SK-N-SH treated with all-trans-retinoic acid at 6 μM for 48 hours (cell line): ENCODE measurements at regions not wholly inside any gene's neighbourhood (a gene's known extent, or its start where the extent isn't known, plus 50 kb on each side); places are given as distances from the start of the nearest gene placed in this dataset.

ENCODE experiments used
- ATAC-seq: fragments of 200-7000 bp; cut with Tn5 transposase; 3 replicates; pipeline ENCODE4 v1.9.1; 2020; ENCODE audit warnings: mild to moderate bottlenecking, moderate library complexity
- ARNTL ChIP-seq: fragments of 450-650 bp; formaldehyde crosslinking; IDR thresholded peaks from 2 replicates; pipeline ENCODE4 v1.5.0; 2020; ENCODE audit warnings: low read depth, mild to moderate bottlenecking, moderate library complexity, borderline replicate concordance
- BACH2 ChIP-seq: fragments of 250-450 bp; sonication (Bioruptor Pico); IDR thresholded peaks from 2 replicates; pipeline ENCODE4 v1.9.0; 2021; ENCODE audit warnings: mild to moderate bottlenecking, borderline replicate concordance
- CSDC2 ChIP-seq: fragments of 250-450 bp; sonication (Bioruptor Pico); IDR thresholded peaks from 2 replicates; pipeline ENCODE4 v1.5.0; 2020; ENCODE audit warnings: mild to moderate bottlenecking, moderate library complexity
- CSRNP3 ChIP-seq: fragments of 250-450 bp; sonication (Bioruptor Pico); IDR thresholded peaks from 2 replicates; pipeline ENCODE4 v1.5.1; 2021; ENCODE audit warnings: mild to moderate bottlenecking, moderate library complexity
- ESRRG ChIP-seq: fragments of 250-450 bp; sonication (Bioruptor Pico); IDR thresholded peaks from 2 replicates; pipeline ENCODE4 v1.6.1; 2021; ENCODE audit warnings: mild to moderate bottlenecking
- GLIS3 ChIP-seq: fragments of 250-450 bp; sonication (Bioruptor Pico); IDR thresholded peaks from 2 replicates; pipeline ENCODE4 v1.5.0; 2020; ENCODE audit warnings: mild to moderate bottlenecking, moderate library complexity
- ISL1 ChIP-seq: fragments of 250-450 bp; sonication (Bioruptor Pico); IDR thresholded peaks from 2 replicates; pipeline ENCODE4 v2.1.2; 2022; ENCODE audit warnings: mild to moderate bottlenecking, moderate library complexity
- OSR1 ChIP-seq: fragments of 250-450 bp; sonication (Bioruptor Pico); IDR thresholded peaks from 2 replicates; pipeline ENCODE4 v1.8.0; 2022; ENCODE audit warnings: moderate library complexity, mild to moderate bottlenecking, inconsistent platforms
- PPARA ChIP-seq: fragments of 250-450 bp; sonication (Bioruptor Pico); IDR thresholded peaks from 2 replicates; pipeline ENCODE4 v1.5.0; 2020; ENCODE audit warnings: mild to moderate bottlenecking, borderline replicate concordance
- RARB ChIP-seq: fragments of 250-450 bp; sonication (Bioruptor Pico); IDR thresholded peaks from 2 replicates; pipeline ENCODE4 v1.8.0; 2021; ENCODE audit warnings: mild to moderate bottlenecking, moderate library complexity
- SNAI2 ChIP-seq: fragments of 250-450 bp; sonication (Bioruptor Pico); IDR thresholded peaks from 2 replicates; pipeline ENCODE4 v1.5.0; 2020; ENCODE audit warnings: mild to moderate bottlenecking, moderate library complexity
- TCF4 ChIP-seq: fragments of 250-450 bp; sonication (Bioruptor Pico); IDR thresholded peaks from 2 replicates; pipeline ENCODE4 v1.8.0; 2021; ENCODE audit warnings: mild to moderate bottlenecking, moderate library complexity, borderline replicate concordance
- TOX ChIP-seq: fragments of 250-450 bp; sonication (Bioruptor Pico); IDR thresholded peaks from 2 replicates; pipeline ENCODE4 v1.8.0; 2021; ENCODE audit warnings: mild to moderate bottlenecking, moderate library complexity, borderline replicate concordance
- ZC3H10 ChIP-seq: fragments of 250-450 bp; sonication (Bioruptor Pico); IDR thresholded peaks from 2 replicates; pipeline ENCODE4 v1.5.1; 2021; ENCODE audit warnings: mild to moderate bottlenecking, moderate library complexity
- ZFP3 ChIP-seq: fragments of 250-450 bp; sonication (Bioruptor Pico); IDR thresholded peaks from 2 replicates; pipeline ENCODE4 v1.5.0; 2020; ENCODE audit warnings: mild to moderate bottlenecking, moderate library complexity
- ZFP30 ChIP-seq: fragments of 450-650 bp; formaldehyde crosslinking; IDR thresholded peaks from 2 replicates; pipeline ENCODE4 v1.5.0; 2022; ENCODE audit warnings: mild to moderate bottlenecking, moderate library complexity
- ZNF565 ChIP-seq: fragments of 450-650 bp; formaldehyde crosslinking; conservative IDR thresholded peaks from 2 replicates; pipeline ENCODE4 v1.5.0; 2020; ENCODE audit warnings: low read depth, mild to moderate bottlenecking, moderate library complexity
- ZNF70 ChIP-seq: fragments of 450-650 bp; formaldehyde crosslinking; IDR thresholded peaks from 2 replicates; pipeline ENCODE4 v1.5.0; 2020; ENCODE audit warnings: mild to moderate bottlenecking, moderate library complexity
- ZNF8 ChIP-seq: fragments of 450-650 bp; formaldehyde crosslinking; IDR thresholded peaks from 2 replicates; pipeline ENCODE4 v1.5.0; 2020; ENCODE audit warnings: mild to moderate bottlenecking, moderate library complexity
- TF ChIP-seq, protein P1 (sequence below): fragments of 250-450 bp; sonication (Bioruptor Pico); IDR thresholded peaks from 2 replicates; pipeline ENCODE4 v1.5.0; 2020; ENCODE audit warnings: mild to moderate bottlenecking, moderate library complexity
- TF ChIP-seq, protein P2 (sequence below): fragments of 250-450 bp; sonication (Bioruptor Pico); IDR thresholded peaks from 2 replicates; pipeline ENCODE4 v1.5.1; 2020; ENCODE audit warnings: low read depth, mild to moderate bottlenecking, moderate library complexity
- TF ChIP-seq, protein P3 (sequence below): fragments of 250-450 bp; sonication (Bioruptor Pico); IDR thresholded peaks from 2 replicates; pipeline ENCODE4 v1.8.0; 2021; ENCODE audit warnings: low read depth, mild to moderate bottlenecking, moderate library complexity, borderline replicate concordance
- TF ChIP-seq, protein P4 (sequence below): fragments of 250-450 bp; sonication (Bioruptor Pico); IDR thresholded peaks from 2 replicates; pipeline ENCODE4 v1.8.0; 2020; ENCODE audit warnings: mild to moderate bottlenecking, moderate library complexity, borderline replicate concordance

DNA sequence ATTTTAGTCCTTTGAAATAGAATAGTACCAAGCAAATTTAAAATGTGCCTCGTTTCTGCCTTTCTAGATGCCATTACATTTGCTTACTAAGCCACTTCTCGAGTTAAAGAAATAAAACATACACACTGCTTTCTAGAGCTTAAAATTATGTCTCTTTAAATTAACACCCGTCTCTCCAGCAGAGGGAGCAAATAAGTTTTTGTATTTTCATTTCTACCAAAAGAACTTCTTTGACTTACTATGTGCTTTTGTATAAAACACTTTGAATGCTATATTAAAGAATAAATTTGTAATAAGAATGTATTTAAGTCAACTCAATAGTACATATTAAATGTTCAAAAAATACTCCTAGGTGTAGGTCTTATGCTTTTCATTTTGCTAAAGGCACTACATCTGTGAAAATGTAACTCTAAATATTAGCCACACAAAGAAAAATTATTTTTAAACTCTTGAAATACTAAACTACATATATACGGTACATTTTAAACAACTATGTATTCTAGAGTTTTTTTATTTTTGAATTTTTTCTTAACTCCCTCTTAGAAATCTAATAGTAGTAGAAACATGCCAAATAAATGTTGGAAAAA lies 269.3 kb upstream of the MIR17HG start:
- TF ChIP-seq CSRNP3 (CRISPR knock-in tag), result no peak
- no peak for TF ChIP-seq PPARA
- no peak for TF ChIP-seq GLIS3 (CRISPR knock-in tag)
- no peak for TF ChIP-seq ZNF8 (CRISPR knock-in tag)
- TF ChIP-seq ZNF565, result no peak
- TF ChIP-seq, protein P1, sequence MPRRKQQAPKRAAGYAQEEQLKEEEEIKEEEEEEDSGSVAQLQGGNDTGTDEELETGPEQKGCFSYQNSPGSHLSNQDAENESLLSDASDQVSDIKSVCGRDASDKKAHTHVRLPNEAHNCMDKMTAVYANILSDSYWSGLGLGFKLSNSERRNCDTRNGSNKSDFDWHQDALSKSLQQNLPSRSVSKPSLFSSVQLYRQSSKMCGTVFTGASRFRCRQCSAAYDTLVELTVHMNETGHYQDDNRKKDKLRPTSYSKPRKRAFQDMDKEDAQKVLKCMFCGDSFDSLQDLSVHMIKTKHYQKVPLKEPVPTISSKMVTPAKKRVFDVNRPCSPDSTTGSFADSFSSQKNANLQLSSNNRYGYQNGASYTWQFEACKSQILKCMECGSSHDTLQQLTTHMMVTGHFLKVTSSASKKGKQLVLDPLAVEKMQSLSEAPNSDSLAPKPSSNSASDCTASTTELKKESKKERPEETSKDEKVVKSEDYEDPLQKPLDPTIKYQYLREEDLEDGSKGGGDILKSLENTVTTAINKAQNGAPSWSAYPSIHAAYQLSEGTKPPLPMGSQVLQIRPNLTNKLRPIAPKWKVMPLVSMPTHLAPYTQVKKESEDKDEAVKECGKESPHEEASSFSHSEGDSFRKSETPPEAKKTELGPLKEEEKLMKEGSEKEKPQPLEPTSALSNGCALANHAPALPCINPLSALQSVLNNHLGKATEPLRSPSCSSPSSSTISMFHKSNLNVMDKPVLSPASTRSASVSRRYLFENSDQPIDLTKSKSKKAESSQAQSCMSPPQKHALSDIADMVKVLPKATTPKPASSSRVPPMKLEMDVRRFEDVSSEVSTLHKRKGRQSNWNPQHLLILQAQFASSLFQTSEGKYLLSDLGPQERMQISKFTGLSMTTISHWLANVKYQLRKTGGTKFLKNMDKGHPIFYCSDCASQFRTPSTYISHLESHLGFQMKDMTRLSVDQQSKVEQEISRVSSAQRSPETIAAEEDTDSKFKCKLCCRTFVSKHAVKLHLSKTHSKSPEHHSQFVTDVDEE (CRISPR knock-in tag), result no peak
- no peak for TF ChIP-seq ZNF70 (CRISPR knock-in tag)
- no peak for TF ChIP-seq ARNTL (CRISPR knock-in tag)
- TF ChIP-seq TOX (CRISPR knock-in tag), result no peak
- TF ChIP-seq, protein P2, sequence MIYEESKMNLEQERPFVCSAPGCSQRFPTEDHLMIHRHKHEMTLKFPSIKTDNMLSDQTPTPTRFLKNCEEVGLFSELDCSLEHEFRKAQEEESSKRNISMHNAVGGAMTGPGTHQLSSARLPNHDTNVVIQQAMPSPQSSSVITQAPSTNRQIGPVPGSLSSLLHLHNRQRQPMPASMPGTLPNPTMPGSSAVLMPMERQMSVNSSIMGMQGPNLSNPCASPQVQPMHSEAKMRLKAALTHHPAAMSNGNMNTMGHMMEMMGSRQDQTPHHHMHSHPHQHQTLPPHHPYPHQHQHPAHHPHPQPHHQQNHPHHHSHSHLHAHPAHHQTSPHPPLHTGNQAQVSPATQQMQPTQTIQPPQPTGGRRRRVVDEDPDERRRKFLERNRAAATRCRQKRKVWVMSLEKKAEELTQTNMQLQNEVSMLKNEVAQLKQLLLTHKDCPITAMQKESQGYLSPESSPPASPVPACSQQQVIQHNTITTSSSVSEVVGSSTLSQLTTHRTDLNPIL (CRISPR knock-in tag), result no peak
- no peak for TF ChIP-seq BACH2 (CRISPR knock-in tag)
- TF ChIP-seq, protein P3, sequence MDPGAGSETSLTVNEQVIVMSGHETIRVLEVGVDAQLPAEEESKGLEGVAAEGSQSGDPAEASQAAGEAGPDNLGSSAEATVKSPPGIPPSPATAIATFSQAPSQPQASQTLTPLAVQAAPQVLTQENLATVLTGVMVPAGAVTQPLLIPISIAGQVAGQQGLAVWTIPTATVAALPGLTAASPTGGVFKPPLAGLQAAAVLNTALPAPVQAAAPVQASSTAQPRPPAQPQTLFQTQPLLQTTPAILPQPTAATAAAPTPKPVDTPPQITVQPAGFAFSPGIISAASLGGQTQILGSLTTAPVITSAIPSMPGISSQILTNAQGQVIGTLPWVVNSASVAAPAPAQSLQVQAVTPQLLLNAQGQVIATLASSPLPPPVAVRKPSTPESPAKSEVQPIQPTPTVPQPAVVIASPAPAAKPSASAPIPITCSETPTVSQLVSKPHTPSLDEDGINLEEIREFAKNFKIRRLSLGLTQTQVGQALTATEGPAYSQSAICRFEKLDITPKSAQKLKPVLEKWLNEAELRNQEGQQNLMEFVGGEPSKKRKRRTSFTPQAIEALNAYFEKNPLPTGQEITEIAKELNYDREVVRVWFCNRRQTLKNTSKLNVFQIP (CRISPR knock-in tag), result no peak
- TF ChIP-seq ZFP30 (CRISPR knock-in tag), result no peak
- TF ChIP-seq CSDC2 (CRISPR knock-in tag), result no peak
- TF ChIP-seq ZFP3 (CRISPR knock-in tag), result no peak
- no peak for TF ChIP-seq ESRRG (CRISPR knock-in tag)
- no peak for TF ChIP-seq RARB (CRISPR knock-in tag)
- ATAC-seq, result peak; percentile 59; the same call in 1 of the 3 replicates

GRCh38 chr13:91079176-91079575 lies 268.3 kb upstream of the MIR17HG start:
- no peak for ATAC-seq
- TF ChIP-seq ESRRG (CRISPR knock-in tag) (no peak), RARB (CRISPR knock-in tag) (no peak), ZFP30 (CRISPR knock-in tag) (no peak), OSR1 (CRISPR knock-in tag) (no peak), ISL1 (CRISPR knock-in tag) (no peak), ZNF70 (CRISPR knock-in tag) (no peak), ZC3H10 (CRISPR knock-in tag) (no peak), BACH2 (CRISPR knock-in tag) (no peak), ARNTL (CRISPR knock-in tag) (no peak), TCF4 (CRISPR knock-in tag) (no peak), ZNF565 (no peak), CSRNP3 (CRISPR knock-in tag) (no peak), ZFP3 (CRISPR knock-in tag) (no peak), CSDC2 (CRISPR knock-in tag) (no peak), ZNF8 (CRISPR knock-in tag) (no peak), SNAI2 (CRISPR knock-in tag) (no peak), GLIS3 (CRISPR knock-in tag) (no peak)
- TF ChIP-seq, protein P4, sequence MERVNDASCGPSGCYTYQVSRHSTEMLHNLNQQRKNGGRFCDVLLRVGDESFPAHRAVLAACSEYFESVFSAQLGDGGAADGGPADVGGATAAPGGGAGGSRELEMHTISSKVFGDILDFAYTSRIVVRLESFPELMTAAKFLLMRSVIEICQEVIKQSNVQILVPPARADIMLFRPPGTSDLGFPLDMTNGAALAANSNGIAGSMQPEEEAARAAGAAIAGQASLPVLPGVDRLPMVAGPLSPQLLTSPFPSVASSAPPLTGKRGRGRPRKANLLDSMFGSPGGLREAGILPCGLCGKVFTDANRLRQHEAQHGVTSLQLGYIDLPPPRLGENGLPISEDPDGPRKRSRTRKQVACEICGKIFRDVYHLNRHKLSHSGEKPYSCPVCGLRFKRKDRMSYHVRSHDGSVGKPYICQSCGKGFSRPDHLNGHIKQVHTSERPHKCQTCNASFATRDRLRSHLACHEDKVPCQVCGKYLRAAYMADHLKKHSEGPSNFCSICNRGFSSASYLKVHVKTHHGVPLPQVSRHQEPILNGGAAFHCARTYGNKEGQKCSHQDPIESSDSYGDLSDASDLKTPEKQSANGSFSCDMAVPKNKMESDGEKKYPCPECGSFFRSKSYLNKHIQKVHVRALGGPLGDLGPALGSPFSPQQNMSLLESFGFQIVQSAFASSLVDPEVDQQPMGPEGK, result no peak
- TF ChIP-seq, protein P3 (CRISPR knock-in tag), result no peak
- TF ChIP-seq, protein P1 (CRISPR knock-in tag), result no peak
